Kidney epithelial cell (primary cell): ENCODE measurements at regions not wholly inside any gene's neighbourhood (a gene's known extent, or its start where the extent isn't known, plus 50 kb on each side); places are given as distances from the start of the nearest gene placed in this dataset.

ENCODE experiments used
- DNase-seq: peaks from one replicate; pipeline ENCODE4 v3.0.0-alpha.2; 2010; ENCODE audit warnings: low read depth
- H3K27me3 ChIP-seq: 2 replicates; pipeline ENCODE4 v1.6.0; 2011; ENCODE audit warnings: low read length; ENCODE audit not compliant: control insufficient read depth, insufficient read depth
- H3K36me3 ChIP-seq: 2 replicates; pipeline ENCODE4 v1.5.1; 2011; ENCODE audit warnings: low read length; ENCODE audit not compliant: control insufficient read depth, insufficient read depth
- H3K4me3 ChIP-seq: 2 replicates; pipeline ENCODE4 v1.5.1; 2011; ENCODE audit warnings: low read depth, mild to moderate bottlenecking, control low read depth, low read length
- TF ChIP-seq, protein P1 (sequence below): IDR thresholded peaks from 2 replicates; pipeline ENCODE4 v1.5.1; 2011; ENCODE audit warnings: mild to moderate bottlenecking, moderate library complexity, low read length, control low read depth, inconsistent platforms; ENCODE audit not compliant: insufficient read depth, poor library complexity, severe bottlenecking

DNA sequence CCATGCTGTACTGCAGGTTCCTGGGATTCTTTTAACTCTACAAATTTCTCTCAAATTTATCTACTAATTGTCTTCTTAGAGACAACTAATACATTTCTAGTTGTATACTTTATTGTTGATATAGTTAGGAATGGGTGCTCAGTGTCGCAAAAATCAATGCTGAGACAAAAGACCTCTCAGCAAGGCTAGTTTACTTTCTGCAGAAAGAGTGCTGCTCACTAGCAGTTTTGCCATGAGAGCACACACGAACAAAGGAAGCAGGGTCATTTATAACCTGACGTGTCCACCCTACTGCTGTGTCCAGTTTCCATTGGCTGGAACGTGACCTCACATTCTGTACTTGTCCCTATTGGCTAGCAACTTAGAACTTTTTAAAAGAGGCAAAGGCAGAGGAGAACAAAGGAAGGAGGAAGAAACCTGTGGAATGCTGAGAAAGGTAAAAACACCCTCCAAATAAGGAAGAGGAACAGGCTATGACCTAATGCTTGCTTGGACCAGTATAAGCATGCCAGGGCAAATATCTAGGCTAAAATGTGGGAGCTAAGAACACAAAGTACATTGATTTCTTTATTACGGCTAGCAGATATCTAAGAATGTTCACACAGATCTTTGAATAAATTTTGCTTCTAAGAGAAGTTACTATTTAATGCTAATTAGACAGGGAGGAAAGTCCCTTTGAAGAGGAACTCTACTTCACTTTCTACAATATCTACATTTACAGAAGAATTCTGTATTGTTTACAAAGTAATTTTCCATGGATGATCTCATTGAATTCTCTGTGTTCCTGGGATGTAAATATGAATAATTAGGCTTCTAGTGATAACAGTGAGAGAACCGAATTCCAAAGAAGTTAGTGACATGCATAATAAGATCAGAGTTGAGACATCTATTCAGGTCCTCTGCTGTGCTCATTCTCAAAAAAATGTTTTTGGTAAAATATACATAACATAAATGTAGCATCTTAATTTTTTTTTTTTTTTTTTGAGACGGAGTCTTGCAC is 86.0 kb upstream of the MAP10 start:
- Histone ChIP-seq H3K4me3 (no peak overlapping the region), H3K36me3 (no peaks in the 10 kb centered on the region), H3K27me3 (no peaks in the 10 kb centered on the region)
- no peak for DNase-seq
- TF ChIP-seq, protein P1, sequence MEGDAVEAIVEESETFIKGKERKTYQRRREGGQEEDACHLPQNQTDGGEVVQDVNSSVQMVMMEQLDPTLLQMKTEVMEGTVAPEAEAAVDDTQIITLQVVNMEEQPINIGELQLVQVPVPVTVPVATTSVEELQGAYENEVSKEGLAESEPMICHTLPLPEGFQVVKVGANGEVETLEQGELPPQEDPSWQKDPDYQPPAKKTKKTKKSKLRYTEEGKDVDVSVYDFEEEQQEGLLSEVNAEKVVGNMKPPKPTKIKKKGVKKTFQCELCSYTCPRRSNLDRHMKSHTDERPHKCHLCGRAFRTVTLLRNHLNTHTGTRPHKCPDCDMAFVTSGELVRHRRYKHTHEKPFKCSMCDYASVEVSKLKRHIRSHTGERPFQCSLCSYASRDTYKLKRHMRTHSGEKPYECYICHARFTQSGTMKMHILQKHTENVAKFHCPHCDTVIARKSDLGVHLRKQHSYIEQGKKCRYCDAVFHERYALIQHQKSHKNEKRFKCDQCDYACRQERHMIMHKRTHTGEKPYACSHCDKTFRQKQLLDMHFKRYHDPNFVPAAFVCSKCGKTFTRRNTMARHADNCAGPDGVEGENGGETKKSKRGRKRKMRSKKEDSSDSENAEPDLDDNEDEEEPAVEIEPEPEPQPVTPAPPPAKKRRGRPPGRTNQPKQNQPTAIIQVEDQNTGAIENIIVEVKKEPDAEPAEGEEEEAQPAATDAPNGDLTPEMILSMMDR: no peak

DNA sequence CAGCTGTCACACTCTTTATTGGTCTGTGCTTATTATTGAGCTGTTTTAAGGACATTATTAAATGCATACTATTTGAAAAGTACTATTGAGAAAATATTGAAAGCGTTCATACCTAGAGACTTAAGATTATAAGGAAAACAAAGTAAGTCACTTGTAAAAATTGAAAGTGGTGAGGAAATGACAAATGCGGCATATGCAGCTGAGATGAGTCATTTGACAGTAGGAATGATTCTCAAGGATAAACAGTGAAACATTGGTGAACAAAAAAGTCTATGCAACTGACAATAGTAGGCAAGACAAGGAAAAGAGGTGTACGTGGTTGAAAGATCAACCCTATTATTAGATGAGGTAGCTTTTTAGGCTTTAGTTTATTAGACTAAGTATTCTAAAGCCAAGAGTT is 82.6 kb upstream of the MAP10 start:
- no peak for DNase-seq
- H3K36me3 ChIP-seq: no peaks in the 10 kb centered on the region

DNA sequence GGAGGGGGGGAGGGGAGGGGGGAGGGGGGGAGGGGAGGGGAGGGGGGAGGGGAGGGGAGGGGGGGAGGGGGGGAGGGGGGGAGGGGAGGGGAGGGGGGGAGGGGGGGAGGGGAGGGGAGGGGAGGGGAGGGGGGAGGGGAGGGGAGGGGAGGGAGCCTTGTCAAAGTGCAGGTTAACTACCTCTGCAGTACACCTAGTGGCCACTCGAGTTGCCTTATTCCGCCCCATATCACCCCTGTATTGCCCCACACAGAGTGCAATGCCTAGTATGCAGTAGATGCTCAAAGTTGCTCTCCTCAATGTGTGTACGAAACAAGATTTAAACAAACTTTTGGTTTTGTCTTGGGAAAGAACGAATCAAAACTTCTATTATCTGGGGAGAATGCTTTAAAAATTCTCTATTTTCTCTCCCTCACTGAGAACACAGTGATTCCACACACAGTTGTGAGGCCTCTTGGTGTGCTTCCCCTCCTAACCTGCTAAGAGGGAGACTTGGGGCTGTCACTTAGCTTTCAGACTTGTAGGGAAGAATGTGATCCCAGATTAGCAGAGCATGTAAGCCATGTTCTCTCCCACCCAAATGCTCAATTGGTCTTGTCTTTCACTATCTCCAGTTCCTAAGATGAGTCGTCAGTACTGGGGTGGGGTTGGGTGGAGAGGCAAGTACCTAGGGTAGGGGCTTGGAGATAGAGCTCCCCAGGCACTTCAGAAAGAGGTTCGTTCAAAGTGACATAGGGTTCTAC is 79.7 kb upstream of the MAP10 start:
- Histone ChIP-seq H3K36me3 (no peaks in the 10 kb centered on the region), H3K27me3 (no peaks in the 10 kb centered on the region), H3K4me3 (no peak overlapping the region)
- DNase-seq: no peak
- TF ChIP-seq, protein P1: no peak

More for the DNA sequence above, 82.6 kb upstream of the MAP10 start:
- TF ChIP-seq, protein P1: no peak
- H3K4me3 ChIP-seq: no peak overlapping the region
- H3K27me3 ChIP-seq: no peaks in the 10 kb centered on the region

DNA sequence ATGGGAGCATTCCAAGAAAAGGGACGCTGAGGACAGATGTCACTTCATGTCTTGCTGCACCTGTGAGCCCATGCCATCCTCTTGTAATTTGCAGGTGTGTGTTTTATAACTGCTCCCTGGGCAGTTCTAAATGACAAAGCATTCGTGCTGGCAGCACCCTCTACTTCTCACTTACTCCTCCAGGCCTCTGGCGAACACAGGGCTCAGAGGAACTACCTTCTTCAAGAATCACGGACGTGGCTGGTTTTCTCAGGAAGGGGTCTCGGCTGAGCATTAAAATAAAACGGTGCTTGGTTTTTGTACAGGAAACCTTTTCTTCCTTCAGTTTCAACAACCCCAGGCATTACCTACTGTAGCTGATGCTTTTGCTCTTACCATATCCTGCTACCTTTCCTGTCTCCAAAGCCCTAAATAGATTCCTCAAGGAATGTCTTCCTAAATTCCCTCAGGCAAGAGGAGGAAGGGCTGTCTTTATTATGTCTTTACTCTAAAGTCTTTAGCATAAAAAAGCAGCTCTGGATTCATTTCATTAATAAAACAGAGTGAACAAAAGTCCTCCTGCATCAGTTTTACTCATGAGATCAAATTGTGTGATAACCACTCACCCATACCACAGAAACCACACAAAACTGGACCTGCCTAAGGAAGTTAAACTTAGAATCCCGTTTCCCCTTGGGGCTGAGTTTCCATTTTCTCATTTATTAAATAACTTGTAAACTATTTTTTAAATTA is 79.0 kb upstream of the MAP10 start:
- Histone ChIP-seq H3K4me3 (no peak overlapping the region), H3K36me3 (no peaks in the 10 kb centered on the region), H3K27me3 (no peaks in the 10 kb centered on the region)
- TF ChIP-seq, protein P1: no peak
- DNase-seq: peak; percentile 21

DNA sequence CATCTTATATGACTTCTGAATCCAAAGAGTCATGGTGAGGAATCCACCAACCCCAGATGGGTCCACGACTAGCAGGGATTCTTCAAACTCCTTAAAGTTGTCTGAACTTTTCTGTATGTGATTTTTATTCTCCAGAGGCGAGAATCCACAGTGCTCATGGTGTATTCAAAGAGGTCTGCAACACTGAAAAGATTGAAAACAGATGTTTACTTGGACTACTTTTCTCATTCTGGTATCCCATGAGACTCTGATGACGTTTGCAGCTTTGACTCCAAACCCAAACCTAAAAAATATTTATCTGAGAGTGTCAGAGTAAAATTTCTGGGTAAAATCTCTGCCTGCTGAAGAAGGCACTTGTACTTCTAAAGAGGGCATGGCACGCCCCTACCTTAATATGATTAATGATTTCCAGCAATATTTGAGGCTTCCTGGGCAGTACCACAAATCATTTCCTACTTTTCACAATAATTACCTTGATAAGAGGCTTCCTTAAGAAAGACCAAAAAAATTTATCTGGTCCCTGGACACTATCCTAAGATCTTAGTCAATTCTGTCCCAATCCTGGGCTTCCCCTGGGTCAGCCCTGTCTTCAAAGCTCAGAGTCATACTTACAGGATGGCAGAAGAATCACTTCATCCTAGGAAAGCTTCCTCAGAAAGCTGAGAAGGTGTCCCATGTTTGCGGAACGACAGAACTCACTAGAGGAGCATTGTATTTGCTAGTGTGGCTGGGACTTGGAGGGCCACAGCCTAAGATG is 76.5 kb upstream of the MAP10 start:
- TF ChIP-seq, protein P1: no peak
- DNase-seq: no peak
- no peak overlapping the region for H3K4me3 ChIP-seq
- H3K27me3 ChIP-seq: no peaks in the 10 kb centered on the region
- H3K36me3 ChIP-seq: no peaks in the 10 kb centered on the region
